ENCODE measurements at regions not wholly inside any gene's neighbourhood (a gene's known extent, or its start where the extent isn't known, plus 50 kb on each side); places are given as distances from the start of the nearest gene placed in this dataset.
"Not testable (repeated sequence)": the region's sequence is repeated elsewhere in the genome, so short reads cannot be mapped to it uniquely, and the experiment has no call there.

- no peak for DNase-seq (ENCODE audit: low read depth, low spot score)
Observed at GRCh38 chr13:34162544-34162933, 344.6 kb downstream of the RFC3 start.

DNA sequence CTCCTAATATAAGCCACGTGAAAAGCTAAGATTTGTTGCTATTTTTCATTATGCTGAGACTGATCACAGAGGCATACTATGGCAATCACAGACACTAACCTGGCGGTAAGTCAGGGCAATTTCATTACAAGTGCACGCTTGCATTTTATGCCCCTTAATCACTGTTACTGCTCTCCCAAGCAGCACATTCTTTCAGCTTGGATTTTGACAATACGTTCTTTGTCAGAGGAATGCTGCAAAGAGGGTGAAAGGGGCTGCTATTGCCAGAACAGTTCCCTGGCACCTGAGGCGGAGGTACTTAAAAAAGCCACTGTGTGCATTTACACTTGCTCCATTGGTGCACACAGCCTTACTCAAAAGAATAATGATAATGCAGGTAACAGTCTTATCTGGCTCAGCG is 346.6 kb downstream of the RFC3 start:
- DNase-seq (ENCODE audit: low read depth, low spot score) = no peak

DNA sequence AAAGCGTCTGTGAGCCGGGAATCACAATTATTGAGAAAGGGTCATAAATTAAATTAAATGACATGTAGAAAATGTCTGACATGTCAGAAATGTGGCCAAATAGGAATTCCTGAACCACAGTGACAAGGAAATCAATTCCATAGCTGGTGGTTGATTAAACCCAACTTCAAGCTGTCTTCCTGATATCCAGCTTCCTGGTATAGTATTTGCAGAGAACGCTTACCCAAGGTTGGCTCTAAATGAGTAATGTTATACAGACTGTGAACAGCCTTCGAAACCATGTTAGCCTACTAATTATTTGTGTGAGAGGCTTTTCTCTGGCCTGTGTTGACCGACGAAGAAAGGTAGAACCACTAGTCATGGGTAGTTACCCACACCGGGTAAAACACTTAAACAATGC is 347.2 kb downstream of the RFC3 start:
- no peak for DNase-seq (ENCODE audit: low read depth, low spot score)

- DNase-seq (ENCODE audit: low read depth, low spot score) = no peak
Observed at GRCh38 chr13:34166406-34166805, 348.5 kb downstream of the RFC3 start.

DNA sequence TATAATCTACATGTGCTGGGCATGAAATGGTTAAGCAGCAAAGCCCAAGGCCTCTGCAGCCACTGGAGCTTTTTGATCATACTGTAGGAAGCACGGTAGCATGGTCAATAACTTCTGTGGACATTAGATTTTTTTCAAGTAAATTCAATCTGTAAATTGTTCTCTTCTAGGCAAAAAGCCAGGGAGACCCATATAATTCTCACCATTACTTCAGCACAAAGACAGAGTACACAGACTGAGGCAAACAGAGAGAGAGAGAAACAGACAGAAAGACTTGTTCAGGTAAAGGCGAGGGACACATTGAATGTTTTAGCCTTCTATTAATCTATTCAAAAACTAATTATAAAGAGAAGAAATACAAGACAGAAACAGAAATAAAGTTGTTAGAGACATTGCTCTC is 349.4 kb downstream of the RFC3 start:
- DNase-seq (ENCODE audit: low read depth, low spot score) = no peak

- no peak for DNase-seq (ENCODE audit: low read depth, low spot score)
Observed at GRCh38 chr13:34172048-34172447, 354.1 kb downstream of the RFC3 start.

- no peak for DNase-seq (ENCODE audit: low read depth, low spot score)
Observed at GRCh38 chr13:34174671-34175145, 356.8 kb downstream of the RFC3 start.

DNA sequence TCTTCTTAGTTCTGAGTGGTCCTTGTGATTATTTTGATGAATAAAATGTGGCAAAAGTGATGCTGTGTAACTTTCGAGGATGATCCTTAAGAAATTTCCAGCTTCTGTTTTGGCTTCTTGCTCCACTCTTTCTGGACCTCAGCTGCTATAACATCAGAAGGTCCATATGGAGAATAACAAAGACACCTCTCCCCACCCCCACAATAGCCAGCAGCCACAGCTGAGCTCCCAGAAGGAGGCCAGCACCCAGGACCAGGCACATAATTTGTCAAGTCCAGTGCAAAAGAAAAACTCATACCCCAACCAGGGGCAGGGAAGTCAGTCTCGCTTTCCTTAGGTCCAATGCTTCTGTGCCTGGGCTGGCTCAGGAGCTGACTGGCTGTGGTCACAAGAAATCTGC is 357.6 kb downstream of the RFC3 start:
- no peak for DNase-seq (ENCODE audit: low read depth, low spot score)

DNA sequence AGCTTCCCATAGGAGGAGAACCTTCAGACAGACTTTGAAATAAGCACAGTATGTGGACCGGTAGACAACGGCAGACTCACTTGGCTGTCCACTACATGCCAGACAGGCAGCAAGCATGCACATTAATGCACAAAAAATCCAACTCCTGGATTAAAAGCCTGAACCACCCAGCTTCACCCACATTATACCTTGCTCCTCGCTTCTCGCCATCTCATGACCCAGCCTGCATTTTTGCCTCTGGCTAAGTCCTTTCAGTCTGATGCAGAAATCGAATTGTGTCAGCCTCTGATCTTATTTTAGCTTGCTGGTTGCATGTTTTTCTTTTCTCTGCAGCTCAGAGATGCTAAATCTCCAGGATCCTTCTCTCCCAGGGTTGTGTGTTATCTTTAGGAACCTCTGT is 358.7 kb downstream of the RFC3 start:
- DNase-seq (ENCODE audit: low read depth, low spot score) = no peak

DNA sequence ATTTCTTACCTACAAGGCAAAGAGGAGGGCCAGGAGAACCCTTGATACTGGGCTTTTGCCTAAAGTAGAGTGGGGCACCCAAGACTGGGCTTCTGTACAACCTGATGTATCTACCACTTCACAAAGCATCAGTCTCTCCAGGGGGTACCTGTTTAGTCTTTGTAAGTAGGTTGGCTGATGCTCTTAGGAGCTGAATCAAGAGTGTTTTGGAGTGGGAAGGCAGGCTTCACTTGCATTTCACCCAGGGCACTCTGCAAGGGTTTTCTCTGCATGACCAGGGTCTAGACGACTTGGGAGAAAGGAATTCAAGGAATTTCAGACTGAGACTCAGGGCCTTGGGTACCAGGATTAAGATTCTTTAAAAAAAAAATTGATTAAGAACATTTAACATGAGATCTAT is 361.5 kb downstream of the RFC3 start:
- no peak for DNase-seq (ENCODE audit: low read depth, low spot score)

GRCh38 chr13:34179927-34180326 is 362.0 kb downstream of the RFC3 start:
- no peak for DNase-seq (ENCODE audit: low read depth, low spot score)

GRCh38 chr13:34181256-34181655 is 363.3 kb downstream of the RFC3 start:
- DNase-seq (ENCODE audit: low read depth, low spot score) = not testable (repeated sequence)

DNA sequence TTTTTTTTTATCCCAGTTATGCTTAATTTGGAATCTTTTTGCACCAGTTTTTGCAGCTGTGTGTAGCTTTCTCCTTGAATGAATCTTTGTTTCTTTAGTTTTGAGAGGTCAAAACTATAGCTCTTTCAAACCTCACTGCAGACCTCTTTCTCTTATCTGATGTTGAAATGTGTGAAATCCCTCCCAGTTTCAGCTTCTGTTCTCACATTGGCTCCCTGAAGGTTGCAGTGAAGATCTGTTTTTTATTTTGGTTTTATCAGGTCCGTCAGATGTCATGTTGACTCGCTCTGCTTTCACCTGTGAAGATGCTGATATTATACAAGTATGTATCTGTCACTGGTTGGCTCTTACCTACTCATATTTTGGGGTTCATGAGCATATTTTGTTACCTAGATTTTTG is 372.0 kb downstream of the RFC3 start:
- DNase-seq (ENCODE audit: low read depth, low spot score) = no peak

DNA sequence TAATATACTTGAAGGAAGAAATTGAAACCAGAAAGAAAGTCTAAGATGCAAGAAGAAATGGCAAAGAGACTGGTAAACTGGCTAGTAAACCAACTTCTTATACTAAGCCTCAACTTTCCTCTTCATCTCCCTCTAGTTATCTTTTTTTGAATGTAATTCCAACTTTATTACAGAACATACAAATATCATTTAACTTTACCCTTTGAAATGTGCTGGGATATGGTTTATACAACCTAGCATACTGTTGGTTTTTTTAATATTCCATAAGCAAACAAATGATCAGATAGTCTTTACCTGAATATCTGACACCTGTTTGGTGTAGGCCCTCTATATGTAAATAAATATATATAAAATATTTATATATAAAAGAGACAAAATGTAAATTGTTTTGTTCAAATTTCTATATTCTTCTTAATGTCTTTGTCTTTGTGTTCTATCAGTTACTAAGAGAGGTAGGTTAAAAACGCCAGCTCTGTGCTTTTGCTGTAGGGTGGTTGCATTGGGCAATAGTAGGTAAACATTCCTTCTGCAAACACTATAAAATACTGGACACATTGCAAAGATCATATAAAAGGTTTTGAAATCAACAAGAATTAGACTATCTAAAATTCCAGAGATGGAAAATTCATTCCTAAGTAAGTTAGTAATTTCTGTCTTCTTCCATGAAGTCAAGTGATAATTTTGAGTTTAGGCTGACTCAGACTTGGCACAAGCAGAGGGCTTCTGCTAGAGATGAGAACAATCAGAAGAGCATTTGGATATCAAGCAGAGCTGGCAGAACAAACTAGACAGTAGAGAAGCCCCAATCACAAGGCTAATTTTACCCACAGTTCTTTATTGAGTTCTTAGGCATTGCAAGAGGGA is 383.3 kb downstream of the RFC3 start:
- no peak for DNase-seq (ENCODE audit: low read depth, low spot score)

- peak; percentile 17 for DNase-seq (ENCODE audit: low read depth, low spot score)
Observed at GRCh38 chr13:34207334-34207733, 389.4 kb downstream of the RFC3 start.

- DNase-seq (ENCODE audit: low read depth, low spot score) = no peak
Observed at GRCh38 chr13:34207872-34208271, 389.9 kb downstream of the RFC3 start.

DNA sequence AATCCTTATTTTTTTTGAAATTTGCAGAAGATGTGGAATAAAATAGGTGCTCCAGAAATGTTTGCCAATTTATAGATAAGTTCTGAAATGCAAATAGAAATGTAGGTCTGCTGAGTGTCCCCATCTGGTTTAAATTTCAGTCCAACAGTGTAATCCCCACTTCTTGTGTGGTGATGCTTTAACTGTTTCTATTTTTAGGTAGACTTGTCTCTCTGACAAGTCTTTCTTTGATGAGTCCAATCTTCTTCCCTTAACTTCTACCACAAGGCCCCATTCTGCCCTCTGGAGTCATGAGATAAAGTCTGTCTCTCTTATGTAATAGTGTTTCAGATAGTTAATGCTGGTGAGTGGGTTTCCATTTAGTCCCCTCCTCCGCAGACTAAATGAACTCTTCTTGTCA is 390.4 kb downstream of the RFC3 start:
- DNase-seq (ENCODE audit: low read depth, low spot score) = no peak

DNA sequence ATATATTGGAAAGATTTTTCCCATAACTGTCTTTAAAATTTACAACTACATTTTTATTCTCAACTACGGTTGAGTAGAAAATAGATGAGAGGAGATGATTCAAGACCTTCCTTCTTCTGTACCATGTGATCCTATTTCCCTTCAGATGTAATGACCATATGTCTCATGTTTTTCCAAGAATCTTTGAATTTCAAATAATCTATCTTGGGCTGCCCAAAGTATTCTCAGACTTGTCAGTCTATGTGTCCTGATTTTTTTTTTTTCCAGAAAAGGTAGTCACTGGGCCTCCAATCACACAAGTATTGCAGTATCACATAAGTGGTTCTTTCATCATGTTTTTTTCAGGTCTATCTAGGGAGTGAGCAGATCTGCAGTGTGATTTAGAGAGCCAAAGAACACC is 392.4 kb downstream of the RFC3 start:
- no peak for DNase-seq (ENCODE audit: low read depth, low spot score)

DNA sequence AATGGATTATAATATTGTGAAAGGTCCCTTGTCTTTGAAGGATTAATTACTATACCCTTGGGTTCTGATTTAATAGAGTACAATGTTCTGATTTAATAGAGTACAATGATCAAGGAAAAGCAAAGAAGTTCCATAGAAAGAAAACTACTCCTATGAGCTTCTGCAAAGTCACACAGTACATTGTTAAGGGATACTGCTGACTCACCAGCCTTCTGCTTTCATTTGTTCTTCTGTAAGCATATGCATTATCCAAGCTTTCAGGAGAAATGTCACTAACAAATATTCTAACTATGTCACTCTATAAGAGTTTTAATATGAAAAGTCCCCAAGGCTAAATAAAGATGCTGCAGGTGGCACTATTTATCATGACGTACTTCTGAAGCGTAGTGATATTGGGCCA is 396.7 kb downstream of the RFC3 start:
- DNase-seq (ENCODE audit: low read depth, low spot score) = no peak

DNA sequence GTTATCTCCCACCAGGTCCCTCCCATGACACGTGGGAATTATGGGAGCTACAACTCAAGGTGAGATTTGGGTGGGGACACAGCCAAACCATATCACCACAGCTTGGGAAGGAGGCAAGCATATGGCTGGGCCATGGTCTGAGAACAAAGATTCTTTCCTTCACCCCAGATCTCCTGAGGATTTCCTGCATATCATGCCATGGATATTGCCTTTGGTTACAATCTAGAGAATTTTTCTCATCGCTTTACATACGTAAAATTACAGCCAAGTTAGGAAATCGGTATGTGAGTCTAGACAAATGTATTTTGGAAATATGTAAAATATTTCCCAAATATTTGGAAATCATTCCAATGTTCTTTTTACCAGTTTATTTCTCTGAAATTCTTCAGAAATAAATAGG is 398.3 kb downstream of the RFC3 start:
- DNase-seq (ENCODE audit: low read depth, low spot score) = no peak

- no peak for DNase-seq (ENCODE audit: low read depth, low spot score)
Observed at GRCh38 chr13:34217343-34218025, 399.5 kb downstream of the RFC3 start.

GRCh38 chr13:34223984-34224383 is 406.0 kb downstream of the RFC3 start:
- DNase-seq (ENCODE audit: low read depth, low spot score) = no peak

- DNase-seq (ENCODE audit: low read depth, low spot score) = no peak
Observed at GRCh38 chr13:34224877-34225276, 406.9 kb downstream of the RFC3 start.
